ENCODE measurements at regions not wholly inside any gene's neighbourhood (a gene's known extent, or its start where the extent isn't known, plus 50 kb on each side); places are given as distances from the start of the nearest gene placed in this dataset.

- Histone ChIP-seq H3K27ac (no peak overlapping the region), H3K36me3 (no peaks in the 10 kb centered on the region), H3K4me3 (no peak overlapping the region), H3K27me3 (no peaks in the 10 kb centered on the region), H3K4me1 (no peaks in the 10 kb centered on the region), H3K9me3 (no peaks in the 10 kb centered on the region)
- DNase-seq (ENCODE audit: extremely low spot score in 2 of 2) = no peak
- intact Hi-C loops (cut with DNase I) = no loop called here
- TF ChIP-seq POLR2AphosphoS5 (IDR thresholded peaks at IDR 0.05; ENCODE audit: insufficient read depth in 1 of 2, low read depth in 1 of 2) = no peak
- TF ChIP-seq POLR2A (IDR thresholded peaks at IDR 0.05) = no peak
- no peak for TF ChIP-seq CTCF (IDR thresholded peaks at IDR 0.05)
Observed at GRCh38 chr16:5635331-5635730, 537.7 kb upstream of the EEF2KMT start.

GRCh38 chr16:5634666-5635180, 537.1 kb upstream of the EEF2KMT start:
- H3K4me1 ChIP-seq = no peaks in the 10 kb centered on the region
- no peak for TF ChIP-seq CTCF (IDR thresholded peaks at IDR 0.05)
- TF ChIP-seq POLR2A (IDR thresholded peaks at IDR 0.05) = no peak
- no peak for TF ChIP-seq POLR2AphosphoS5 (IDR thresholded peaks at IDR 0.05; ENCODE audit: insufficient read depth in 1 of 2, low read depth in 1 of 2)
- DNase-seq (ENCODE audit: extremely low spot score in 2 of 2) = no peak
- no peak overlapping the region for H3K4me3 ChIP-seq
- H3K27me3 ChIP-seq = no peaks in the 10 kb centered on the region
- no peaks in the 10 kb centered on the region for H3K36me3 ChIP-seq
- intact Hi-C loops (cut with DNase I) = no loop called here
- H3K27ac ChIP-seq = no peak overlapping the region
- no peaks in the 10 kb centered on the region for H3K9me3 ChIP-seq

- intact Hi-C loops (cut with DNase I) = no loop called here
- TF ChIP-seq POLR2A (IDR thresholded peaks at IDR 0.05) (no peak), CTCF (IDR thresholded peaks at IDR 0.05) (peak in 1 of 3 experiments; percentile 24), POLR2AphosphoS5 (IDR thresholded peaks at IDR 0.05; ENCODE audit: insufficient read depth in 1 of 2, low read depth in 1 of 2) (no peak)
Observed at GRCh38 chr16:5633845-5634440, 536.3 kb upstream of the EEF2KMT start.

GRCh38 chr16:5622234-5622884, 524.8 kb upstream of the EEF2KMT start:
- no peaks in the 10 kb centered on the region for H3K36me3 ChIP-seq
- no peak overlapping the region for H3K4me3 ChIP-seq
- no peaks in the 10 kb centered on the region for H3K9me3 ChIP-seq
- no peaks in the 10 kb centered on the region for H3K27me3 ChIP-seq
- no peaks in the 10 kb centered on the region for H3K4me1 ChIP-seq
- no peak overlapping the region for H3K27ac ChIP-seq
- DNase-seq (ENCODE audit: extremely low spot score in 2 of 2) = no peak
- intact Hi-C loops (cut with DNase I) = no loop called here
- TF ChIP-seq POLR2A (IDR thresholded peaks at IDR 0.05) = no peak

More at GRCh38 chr16:5633845-5634440, 536.3 kb upstream of the EEF2KMT start:
- Histone ChIP-seq H3K36me3 (no peaks in the 10 kb centered on the region), H3K27me3 (no peaks in the 10 kb centered on the region), H3K27ac (no peak overlapping the region), H3K4me1 (no peaks in the 10 kb centered on the region), H3K4me3 (no peak overlapping the region), H3K9me3 (no peaks in the 10 kb centered on the region)
- DNase-seq (ENCODE audit: extremely low spot score in 2 of 2) = no peak

GRCh38 chr16:5621826-5622225, 524.2 kb upstream of the EEF2KMT start:
- Histone ChIP-seq H3K9me3 (no peaks in the 10 kb centered on the region), H3K36me3 (no peaks in the 10 kb centered on the region), H3K27ac (no peak overlapping the region), H3K27me3 (no peaks in the 10 kb centered on the region), H3K4me3 (no peak overlapping the region), H3K4me1 (no peaks in the 10 kb centered on the region)
- no peak for DNase-seq (ENCODE audit: extremely low spot score in 2 of 2)
- intact Hi-C loops (cut with DNase I) = no loop called here
- TF ChIP-seq CTCF (IDR thresholded peaks at IDR 0.05) (no peak), POLR2A (IDR thresholded peaks at IDR 0.05) (no peak), POLR2AphosphoS5 (IDR thresholded peaks at IDR 0.05; ENCODE audit: insufficient read depth in 1 of 2, low read depth in 1 of 2) (no peak)

Data from vagina (tissue), 2 donors.